Stimulated activated CD4-positive, alpha-beta T cell treated with anti-CD3 and anti-CD28 coated beads, Interleukin-15, amount 100 ng/mL, for 48 hours (primary cell): ENCODE measurements at regions not wholly inside any gene's neighbourhood (a gene's known extent, or its start where the extent isn't known, plus 50 kb on each side); places are given as distances from the start of the nearest gene placed in this dataset.

Experiments
- DNase-seq, 2 donors: peaks; one replicate each; pipeline ENCODE4 v3.0.0-alpha.2; 2020; ENCODE audit warnings: low read depth in 2 of 2

GRCh38 chr2:134173338-134174016 is 80.4 kb upstream of the MGAT5 start:
- DNase-seq: no peak

- DNase-seq: no peak
Observed at GRCh38 chr2:134174711-134175110, 79.2 kb upstream of the MGAT5 start.

- DNase-seq: no peak
Observed at GRCh38 chr2:134175834-134176233, 78.0 kb upstream of the MGAT5 start.

DNA sequence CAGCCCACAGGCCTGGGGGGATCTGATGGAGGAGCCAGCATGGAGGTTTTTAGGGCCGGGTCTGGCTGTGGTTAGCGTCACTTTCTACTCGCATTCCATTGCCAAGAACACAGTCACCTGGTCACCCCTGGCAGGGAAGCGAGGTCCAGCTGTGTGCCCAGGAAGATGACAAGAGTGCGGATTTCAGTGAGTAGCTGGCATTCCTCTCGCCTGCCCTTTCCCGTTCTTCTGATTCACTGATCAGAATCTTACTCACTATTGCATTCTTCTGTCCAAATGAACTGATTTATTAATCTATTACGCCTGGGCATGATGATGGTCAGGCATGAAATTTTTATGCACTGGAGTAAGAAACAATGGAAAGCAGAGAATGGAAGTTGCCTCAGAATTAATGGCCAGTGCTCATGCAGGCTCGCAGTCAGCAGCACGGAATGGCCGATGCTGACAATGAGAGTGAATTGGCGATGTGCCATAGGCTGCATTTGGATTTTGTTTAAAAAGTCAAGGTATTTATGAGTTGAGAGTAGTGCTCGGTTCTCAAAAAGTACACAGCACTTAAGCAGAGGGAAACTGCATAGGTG is 76.4 kb upstream of the MGAT5 start:
- no peak for DNase-seq

DNA sequence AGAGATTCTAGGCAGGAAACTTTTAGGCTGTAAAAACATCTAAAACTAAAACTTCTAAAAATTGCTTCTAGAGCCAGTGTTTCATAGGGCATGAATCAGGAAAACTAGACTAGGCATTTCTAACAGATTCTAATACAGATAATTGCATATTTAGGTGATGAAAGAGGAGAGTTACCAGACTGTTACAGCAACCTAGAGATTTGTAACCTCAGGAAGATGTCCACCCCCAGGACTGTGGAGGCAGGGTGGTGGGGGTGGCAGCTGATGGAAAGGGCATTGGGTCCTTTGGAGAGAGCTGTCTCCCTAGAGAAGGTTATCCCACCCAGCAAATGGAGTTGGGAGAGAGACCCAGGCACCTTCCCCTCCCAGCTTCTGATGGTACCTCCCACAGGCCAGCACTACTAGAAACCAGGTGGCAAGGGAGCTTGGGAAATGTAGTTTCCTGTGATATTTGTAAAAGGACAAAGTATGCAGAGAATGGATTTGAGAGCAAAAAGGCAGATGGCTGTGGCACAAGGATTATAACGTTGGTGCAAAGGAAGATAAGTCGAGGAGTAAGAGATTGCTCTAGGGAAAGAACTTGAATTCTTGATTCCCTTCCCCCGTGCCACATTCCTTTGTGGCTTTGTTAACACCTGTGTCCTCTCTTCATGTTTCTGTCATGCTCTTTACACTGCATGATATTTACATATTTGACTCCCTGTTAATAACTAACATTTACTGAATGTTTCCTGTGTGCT is 75.6 kb upstream of the MGAT5 start:
- DNase-seq: no peak

- no peak for DNase-seq
Observed at GRCh38 chr2:134181219-134181618, 72.7 kb upstream of the MGAT5 start.

- DNase-seq: no peak
Observed at GRCh38 chr2:134183679-134184078, 70.2 kb upstream of the MGAT5 start.

DNA sequence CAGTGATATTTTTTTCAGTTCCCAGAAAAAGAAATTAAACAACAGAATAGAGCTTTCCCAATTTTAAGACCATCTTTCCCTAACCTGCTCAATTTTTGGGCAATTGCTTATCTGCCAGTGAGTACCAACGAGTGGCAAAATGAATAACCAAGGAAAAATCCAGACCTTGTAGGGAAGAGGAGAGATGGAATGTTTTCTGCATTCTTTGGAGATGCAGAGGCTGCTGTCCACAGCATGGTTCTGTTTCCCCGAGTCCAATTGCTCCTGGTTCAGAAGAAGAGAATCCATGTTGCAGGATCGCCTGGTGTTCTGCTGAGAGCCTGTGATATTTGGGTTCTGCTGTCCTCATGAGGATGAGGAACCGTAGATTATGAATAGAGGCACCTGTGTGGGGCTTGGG is 68.2 kb upstream of the MGAT5 start:
- no peak for DNase-seq

DNA sequence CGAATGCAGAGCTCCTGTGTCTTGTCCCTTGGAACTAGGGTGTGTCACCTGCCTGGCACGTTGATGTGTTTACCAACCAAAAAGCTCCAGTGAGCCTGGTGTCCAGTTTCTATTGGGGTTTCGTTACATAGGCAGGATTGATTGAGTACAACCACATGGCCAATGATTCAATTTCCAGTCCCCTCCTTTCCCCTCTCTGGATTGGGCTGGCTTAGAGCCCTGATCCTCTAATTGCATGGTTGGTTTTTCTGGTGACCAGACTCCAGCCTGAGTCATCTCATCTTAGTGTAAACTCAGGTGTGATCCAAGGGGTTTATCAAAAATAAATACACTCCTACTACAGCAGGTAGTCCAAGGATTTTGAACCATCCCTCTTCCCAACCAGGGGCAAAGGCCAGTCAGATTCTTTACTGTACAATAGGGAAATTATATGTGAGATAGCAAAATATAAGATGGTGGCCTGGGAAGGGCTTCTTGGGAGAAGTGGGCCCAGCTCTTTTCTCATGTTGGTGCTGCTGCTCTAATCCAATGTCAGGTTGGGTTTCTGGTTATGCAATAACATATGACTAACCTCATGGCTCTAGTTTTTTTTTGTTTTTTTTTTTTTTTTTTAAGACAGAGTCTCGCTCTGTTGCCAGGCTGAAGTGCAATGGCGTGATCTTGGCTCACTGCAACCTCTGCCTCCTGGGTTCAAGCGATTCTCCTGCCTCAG is 64.7 kb upstream of the MGAT5 start:
- DNase-seq: no peak

DNA sequence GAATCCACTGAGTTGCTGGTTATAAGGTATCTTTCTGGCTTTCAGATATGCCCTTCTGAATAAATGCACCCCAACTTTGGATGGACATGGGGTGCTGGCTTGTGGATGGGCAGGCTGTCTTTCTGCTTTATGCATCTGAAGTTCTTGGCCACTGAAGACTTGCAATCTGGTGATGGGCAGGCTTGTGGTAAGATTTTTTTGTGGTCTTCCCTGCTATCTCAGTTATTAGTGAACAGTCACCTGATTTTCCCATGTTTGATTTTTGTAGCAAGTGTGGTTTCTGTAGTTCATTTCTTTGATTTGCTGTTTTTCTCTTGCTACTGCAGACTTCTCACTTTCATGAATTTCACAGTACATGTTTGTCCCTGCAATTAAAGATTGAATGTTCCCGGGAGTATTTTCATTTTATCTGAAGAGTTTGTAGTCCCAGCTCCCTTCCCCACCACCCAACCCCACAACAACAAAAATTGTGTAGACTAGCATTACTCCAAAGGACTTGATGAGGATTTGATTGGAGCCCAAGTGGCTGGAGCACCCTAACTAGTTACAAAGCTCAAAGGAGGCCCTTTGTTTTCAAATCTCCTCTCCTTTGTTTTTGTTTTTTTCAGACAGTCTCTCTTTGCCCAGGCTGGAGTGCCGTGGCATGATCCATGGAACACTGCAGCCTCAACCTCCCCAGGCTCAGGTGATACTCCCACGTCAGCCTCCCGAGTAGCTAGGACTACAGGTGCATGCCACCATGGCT is 63.6 kb upstream of the MGAT5 start:
- no peak for DNase-seq

DNA sequence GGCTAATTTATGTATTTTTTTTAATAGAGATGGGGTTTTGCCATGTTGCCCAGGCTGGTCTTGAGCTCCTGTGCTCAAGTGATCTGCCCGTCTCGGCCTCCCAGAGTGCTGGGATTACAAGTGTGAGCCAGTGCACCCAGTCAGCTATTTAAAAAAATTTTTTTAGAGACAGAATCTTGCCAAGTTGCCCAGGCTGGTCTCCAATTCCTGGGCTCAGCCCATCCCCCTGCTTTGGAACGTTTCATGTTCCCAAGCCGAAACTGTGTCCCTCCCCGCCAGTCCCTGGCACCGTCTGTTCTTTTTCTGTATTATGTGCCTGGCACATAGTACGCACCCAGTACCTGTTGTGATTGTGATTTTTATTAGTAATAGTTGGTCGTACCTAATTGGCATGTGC is 63.1 kb upstream of the MGAT5 start:
- DNase-seq: no peak

DNA sequence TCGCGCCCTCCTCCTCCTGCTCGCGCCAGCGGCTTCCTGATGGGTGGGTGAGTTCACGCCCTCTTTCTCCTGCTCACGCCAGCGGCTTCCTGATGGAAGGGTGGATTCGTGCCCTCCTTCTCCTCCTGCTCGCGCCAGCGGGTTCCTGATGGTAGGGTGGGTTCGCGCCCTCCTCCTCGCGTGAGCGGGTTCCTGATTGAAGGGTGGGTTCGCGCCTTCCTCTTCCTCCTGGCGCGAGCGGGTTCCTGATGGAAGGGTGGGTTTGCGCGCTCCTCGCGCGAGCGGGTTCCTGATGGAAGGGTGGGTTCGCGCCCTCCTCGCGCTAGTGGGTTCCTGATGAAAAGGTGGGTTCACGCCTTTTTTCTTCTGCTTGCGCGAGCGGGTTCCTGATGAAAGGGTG is 62.0 kb upstream of the MGAT5 start:
- DNase-seq: no peak

DNA sequence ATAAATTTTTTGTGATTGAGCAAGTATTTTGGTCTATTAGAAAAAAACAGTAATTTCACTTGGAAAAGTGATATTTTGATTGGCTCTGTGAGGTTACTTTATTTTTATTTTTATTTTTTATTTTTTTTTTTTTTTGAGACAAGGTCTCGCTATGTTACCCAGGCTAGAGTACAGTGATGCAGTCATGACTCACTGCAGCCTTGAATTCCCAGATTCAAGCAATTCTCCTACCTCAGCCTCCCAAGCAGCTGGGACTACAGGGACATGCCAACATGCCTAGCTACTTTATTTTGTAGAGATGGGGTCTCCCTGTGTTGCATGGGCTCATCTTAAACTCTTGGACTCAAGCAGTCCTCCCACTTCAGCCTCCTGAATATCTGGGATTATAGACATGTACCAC is 60.9 kb upstream of the MGAT5 start:
- no peak for DNase-seq

DNA sequence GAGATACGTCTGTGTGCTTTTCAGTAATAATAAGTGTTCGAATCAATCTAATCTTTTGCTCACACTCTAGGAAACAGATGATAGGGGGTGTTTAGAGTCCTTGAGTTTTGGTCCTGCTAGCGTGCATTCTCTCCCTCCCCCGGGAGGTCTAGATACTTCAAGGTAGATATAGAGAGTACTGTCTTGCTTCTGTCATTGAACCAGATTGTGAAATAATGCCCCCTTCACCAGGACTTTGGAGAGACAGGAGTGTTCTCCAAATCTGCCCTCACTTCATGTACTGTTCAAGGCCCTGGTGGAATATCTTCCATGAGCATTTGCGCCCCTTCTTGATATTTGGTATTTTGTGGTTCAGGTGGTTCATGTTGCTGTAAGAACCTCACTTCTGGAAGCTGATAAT is 59.4 kb upstream of the MGAT5 start:
- no peak for DNase-seq

- no peak for DNase-seq
Observed at GRCh38 chr2:134195341-134195740, 58.5 kb upstream of the MGAT5 start.

GRCh38 chr2:134197445-134197844 is 56.4 kb upstream of the MGAT5 start:
- no peak for DNase-seq

GRCh38 chr2:134198006-134198634 is 55.8 kb upstream of the MGAT5 start:
- no peak for DNase-seq

DNA sequence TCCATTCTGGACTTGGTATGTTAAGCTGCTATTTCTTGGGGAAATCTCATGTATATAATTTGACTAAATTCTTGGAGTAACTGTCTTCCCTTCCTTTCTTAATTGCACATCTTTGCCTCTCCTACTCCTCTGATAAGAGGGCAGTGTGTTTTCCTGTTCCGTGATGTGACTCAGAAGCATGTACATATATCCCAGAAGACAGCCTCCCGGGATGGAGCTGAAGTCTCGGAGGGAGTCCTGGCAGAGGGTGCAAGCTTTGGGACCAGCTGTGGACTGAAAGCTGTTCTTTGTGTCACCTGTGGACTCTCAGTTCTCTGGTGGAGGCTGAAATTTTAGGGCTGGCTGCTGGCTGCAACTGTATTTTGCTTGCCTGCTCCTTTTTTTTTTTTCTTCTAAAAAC is 54.7 kb upstream of the MGAT5 start:
- DNase-seq: no peak

DNA sequence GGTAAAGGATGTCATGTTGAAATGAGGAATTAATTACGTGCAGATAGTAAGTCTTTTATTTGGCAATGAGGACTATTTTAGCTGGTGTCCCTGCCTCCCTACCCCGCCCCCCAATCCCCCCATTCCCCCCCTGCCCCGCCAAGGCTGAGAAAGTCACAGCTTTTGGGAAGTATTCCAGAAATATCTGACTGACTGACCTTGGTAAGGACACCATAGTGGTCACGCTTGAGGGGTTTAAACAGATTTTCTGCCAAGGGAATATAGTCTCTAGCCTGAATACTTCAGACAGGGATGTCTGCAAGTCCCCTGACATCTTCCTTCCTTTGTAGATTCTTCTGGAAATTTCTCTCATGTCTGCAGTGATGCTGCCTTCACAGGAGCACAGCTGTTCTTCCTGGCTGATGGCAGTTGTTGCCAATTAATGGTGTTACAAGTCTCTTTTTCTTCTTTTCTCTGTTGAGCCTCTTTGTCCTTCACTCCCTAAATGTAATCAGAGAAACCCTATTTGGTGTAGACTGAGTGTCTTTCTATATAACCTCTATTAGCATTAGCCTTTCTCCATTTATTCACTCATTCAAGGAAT is 53.7 kb upstream of the MGAT5 start:
- DNase-seq: no peak

- no peak for DNase-seq
Observed at GRCh38 chr2:134201533-134201932, 52.3 kb upstream of the MGAT5 start.

- no peak for DNase-seq
Observed at GRCh38 chr2:134202371-134202770, 51.5 kb upstream of the MGAT5 start.
